ENCODE measurements at regions not wholly inside any gene's neighbourhood (a gene's known extent, or its start where the extent isn't known, plus 50 kb on each side); places are given as distances from the start of the nearest gene placed in this dataset.
A peak's percentile ranks its signal among the peaks of the same experiment; 100 is the strongest.
"Not testable (repeated sequence)": the region's sequence is repeated elsewhere in the genome, so short reads cannot be mapped to it uniquely, and the experiment has no call there.

GRCh38 chrX:121457096-121457495 lies 409.7 kb downstream of the GLUD2 start:
- DNase-seq, result no peak

GRCh38 chrX:121479406-121479805 lies 432.0 kb downstream of the GLUD2 start:
- DNase-seq, result peak; percentile 2

- DNase-seq, result no peak
Measured at GRCh38 chrX:121496966-121497365, 449.6 kb downstream of the GLUD2 start.

DNA sequence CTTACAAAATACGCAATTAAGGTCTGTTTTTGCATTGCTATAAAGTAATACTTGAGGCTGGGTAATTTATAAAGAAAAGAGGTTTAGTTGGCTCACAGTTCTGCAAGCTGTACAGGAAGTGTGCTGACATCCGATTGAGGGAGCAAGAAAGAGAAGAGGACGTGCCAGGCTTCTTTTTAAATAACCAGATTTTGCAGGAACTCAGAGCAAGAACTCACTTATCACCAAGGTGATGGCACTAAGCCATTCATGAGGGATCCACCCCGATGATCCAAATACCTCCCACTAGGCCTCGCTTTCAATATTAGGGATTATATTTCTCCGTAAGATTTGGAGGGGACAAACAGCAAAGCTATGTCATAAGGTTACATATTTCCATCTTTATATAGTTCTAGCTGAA lies 456.7 kb downstream of the GLUD2 start:
- DNase-seq, result peak; percentile 55

DNA sequence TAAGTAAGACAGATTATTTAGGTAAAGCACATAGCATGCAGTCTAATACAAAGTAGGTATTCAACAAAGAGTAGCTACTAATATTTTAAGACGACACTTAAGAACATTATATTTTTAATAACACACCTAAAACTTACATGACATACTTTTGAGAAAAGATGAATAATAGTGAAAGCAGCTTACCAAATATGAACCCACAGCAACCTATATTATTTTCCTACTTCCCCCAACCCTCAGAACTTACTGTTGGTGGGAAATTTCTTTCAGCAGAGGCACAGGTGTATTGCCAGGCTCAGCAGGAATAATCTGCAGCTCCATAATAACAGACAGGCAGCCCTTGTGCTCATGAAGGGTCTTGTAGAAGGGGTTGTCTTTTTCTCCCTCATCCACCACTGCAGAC lies 498.9 kb downstream of the GLUD2 start:
- DNase-seq, result no peak

GRCh38 chrX:121558886-121559285 lies 511.5 kb downstream of the GLUD2 start:
- DNase-seq, result no peak

DNA sequence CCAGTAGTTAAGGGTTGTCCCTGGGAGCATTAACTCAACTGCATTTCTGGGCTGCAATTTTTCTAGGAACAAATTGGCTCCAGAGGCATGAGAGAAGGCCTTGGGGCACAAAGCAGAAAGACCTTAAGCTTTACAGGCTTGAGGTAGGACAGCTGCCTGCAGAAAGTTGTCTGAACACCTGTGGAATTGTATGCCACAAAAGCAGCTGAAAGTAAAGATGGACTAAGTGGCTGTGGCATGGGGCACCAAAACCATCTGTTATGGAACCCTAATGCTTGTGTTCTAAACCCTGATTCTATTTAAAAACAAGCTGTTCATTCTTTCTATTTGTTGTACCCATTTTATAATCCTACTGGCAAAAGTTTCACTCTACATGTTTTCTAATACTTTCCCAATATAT lies 515.2 kb downstream of the GLUD2 start:
- no peak for DNase-seq

DNA sequence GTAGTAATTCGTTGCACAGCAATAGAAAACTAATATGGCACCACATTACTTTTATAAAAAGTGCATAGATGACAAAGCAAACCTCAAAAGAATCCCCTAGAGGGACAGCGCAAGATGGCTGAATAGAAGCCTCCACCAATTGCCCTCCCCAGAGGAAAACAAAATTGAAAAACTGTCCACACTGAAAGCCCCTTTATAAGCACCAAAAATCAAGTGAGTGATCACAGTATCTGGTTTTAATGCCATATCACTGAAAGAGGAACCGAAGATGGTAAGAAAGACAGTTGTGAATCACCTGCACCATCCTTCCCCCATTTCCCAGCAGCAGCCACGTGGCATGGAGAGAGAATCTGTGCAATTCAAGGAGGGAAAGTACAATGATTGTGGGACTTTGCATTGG lies 522.2 kb downstream of the GLUD2 start:
- DNase-seq, result no peak

- no peak for DNase-seq
Measured at GRCh38 chrX:121570072-121570841, 522.8 kb downstream of the GLUD2 start.

DNA sequence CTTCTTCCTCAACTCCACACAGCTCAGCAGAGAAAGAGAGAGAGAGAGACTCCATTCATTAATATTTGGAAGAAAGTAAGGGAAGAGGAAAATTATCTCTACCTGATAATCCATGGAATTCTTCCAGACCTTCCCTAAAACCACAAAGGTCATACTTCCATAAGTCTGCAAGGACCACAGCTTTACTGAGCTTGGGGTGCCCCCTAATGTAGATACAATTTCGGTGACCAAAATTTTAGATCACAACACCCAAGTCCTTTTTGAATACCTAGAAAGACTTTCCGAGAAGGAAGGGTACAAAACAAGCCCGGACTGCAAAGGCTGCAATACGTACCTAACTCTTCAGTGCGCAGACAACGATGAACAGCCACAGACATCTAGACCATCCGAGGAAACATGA lies 523.9 kb downstream of the GLUD2 start:
- no peak for DNase-seq

GRCh38 chrX:121574384-121574783 lies 527.0 kb downstream of the GLUD2 start:
- DNase-seq, result not testable (repeated sequence)

- peak; percentile 80 for DNase-seq
Measured at GRCh38 chrX:121579016-121579760, 531.8 kb downstream of the GLUD2 start.

DNA sequence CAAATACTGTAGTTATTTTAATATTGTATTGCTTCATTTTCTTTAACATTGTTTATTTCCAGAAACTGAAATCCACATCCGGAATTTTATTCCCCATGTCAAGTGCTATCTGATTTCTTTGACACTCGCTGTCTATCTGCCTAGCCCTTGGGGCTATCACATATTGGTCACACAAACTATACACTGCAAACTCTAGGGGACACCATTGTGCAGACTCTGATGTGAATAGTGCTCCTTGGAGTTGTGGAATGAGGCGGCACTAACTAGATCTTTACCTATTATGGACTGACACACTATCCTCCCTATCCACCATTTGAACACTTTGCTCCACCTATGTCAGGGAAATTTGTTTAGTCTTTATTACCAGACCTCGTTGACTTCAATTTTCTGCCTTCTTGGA lies 534.5 kb downstream of the GLUD2 start:
- no peak for DNase-seq

GRCh38 chrX:121585626-121586025 lies 538.2 kb downstream of the GLUD2 start:
- DNase-seq, result no peak

GRCh38 chrX:121592884-121593283 lies 545.5 kb downstream of the GLUD2 start:
- no peak for DNase-seq

DNA sequence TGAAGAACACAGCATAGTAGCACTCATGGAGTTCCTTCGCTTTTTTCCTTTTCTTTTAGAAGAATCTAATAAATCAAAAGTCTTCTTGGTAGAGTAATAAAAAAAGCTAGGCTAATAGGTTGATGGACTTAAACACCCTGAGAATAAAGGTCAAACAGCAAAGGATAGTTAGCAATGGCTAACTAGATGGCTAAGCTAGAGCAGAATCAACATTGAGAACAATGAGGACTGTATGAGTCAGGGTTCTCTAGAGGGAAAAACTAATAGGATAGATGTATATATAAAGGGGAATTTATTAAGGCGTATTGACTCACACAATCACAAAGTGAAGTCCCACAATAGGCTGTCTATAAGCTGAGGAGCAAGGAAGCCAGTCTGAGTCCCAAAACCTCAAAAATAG lies 550.9 kb downstream of the GLUD2 start:
- no peak for DNase-seq

DNA sequence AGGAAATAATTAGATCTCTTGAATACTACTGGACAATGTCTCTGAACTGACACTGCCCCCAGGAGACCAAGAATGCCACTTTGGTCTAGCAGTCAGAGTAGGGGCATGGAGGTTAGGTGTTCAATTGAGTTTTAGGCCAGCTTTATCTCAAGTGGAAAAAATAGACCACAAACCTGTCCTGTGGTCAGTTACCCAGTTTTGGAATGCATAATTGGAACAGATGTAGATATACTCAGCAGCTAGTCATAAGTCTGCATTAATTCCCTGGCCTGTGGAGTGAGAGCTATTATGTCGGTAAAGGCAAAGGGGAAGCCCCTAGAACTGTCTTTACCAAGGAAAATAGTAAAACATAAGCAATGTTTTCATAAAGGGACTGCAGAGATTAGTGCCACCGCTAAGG lies 587.7 kb downstream of the GLUD2 start:
- DNase-seq, result no peak

- no peak for DNase-seq
Measured at GRCh38 chrX:121639781-121640180, 592.4 kb downstream of the GLUD2 start.

DNA sequence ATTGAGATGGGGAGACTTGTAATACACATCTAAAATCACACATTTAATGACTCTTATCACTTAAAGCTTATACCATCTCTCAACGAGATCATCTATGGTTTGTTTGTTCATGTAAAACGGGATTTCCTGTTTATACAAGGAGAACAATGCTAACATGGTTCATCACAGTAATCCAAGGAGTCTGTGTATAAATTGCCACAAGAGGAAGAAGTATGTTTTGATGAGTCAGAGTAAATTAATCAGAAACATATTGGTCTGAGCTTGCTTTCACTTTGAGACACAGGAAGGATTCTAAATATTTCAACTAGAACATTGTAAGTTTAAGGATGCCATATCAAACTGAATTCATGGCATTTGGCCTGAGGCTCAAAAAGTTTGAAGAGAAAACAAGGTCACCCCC lies 594.1 kb downstream of the GLUD2 start:
- no peak for DNase-seq

DNA sequence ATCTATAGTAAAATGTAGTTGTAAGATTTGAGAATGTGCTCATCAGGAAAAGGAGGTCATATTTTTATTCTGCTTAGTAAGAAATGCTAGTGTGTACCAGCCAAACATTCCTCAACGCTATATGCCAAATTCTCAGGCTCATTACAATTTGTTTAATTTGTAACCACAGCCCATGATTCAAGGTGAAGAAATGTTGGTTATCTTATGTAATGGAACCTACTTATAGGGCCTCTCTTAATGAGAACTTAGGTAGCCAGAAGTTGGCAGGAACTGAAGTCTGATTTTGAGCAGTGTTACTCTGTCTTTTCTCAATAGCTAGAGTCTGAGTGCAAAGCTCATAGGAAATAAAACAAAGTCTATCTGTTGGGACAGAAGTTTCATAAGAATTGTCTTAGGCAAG lies 595.0 kb downstream of the GLUD2 start:
- no peak for DNase-seq

DNA sequence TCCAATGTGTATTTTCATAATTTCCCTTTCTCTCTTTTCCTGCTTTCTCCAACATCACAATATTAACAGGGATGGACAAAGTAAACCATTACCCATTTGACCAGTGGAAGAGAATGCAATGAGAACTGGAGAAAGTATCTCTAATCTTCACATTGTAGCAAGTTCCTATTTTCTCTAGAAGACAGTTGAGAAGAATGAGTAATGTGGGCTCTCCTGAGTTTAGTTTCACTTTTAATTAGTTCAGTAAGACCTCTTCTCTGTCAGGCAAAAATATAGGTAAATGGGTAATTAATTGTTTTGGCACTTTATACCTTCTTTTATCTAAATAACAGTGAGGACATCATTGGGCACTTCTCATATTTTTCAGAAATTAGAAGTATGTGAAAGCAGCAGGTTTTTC lies 602.0 kb downstream of the GLUD2 start:
- no peak for DNase-seq

DNA sequence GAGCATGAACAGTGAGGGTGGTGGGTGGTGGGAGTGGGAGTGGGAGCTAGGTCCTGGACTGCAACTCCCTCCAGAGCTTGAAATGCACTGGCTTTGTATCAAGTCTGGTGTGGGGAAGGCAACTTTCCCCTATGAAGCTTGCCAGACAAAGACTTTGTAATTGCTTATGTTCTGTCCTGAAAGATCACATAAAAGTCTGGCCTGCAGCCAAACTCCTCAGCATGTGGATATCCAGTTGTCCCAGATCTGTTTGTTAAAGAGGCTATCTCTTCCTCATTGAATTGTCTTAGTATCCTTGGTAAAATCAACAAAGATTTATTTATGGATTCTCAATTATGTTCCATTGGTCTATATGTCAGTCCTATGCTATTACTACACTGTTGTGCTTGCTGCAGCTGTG lies 607.9 kb downstream of the GLUD2 start:
- no peak for DNase-seq

DNA sequence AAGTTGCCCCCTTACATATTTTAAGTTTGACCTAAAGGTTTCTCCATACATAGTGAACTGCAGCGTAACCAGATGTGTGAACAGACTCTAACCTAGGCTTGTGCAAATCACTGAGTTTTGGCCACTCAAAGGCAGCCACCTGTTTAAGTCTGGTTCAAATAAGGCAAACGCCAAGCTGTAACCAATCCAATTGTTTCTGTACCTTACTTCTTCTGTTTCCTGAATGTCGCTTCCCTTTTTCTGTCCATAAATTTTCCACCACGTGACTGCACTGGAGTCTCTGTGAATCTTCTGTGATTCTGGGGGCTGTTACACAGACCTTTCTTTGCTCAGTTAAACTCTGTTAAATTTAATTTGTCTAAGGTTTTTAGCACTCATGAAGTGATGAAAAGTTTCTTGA lies 618.8 kb downstream of the GLUD2 start:
- no peak for DNase-seq

DNA sequence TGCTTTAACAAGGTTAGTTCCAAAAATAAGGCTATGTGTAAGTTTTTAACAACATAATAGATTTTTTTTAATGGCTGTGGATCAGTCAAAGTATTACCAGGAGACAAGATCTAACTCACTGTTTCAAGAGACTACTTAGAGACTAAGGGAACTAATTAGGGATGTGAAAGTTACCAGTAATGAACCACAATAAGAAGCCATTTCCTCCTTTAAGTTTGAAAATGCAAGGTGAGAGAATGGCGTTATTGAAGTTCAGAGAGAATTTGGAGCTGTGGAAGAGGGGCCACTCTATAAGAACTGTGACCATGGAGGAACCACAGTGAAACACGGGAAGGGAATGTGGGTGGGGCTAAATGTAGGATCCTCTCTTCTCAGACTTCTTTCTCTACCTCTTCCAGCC lies 624.2 kb downstream of the GLUD2 start:
- no peak for DNase-seq

DNA sequence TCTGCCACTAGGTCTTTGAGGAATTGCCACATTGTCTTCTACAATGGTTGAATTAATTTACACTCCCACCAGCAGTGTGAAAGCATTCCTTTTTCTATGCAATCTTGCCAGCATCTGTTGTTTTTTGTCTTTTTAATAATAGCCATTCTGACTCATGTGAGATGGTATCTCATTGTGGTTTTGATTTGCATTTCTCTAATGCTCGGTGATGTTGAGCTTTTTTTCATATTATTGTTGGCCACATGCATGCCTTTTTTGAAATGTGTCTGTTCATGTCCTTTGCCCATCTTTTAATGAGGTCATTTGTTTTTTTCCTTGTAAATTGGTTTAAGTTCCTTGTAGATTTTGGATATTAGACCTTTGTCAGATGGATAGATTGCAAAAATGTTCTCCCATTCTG lies 661.8 kb downstream of the GLUD2 start:
- DNase-seq, result not testable (repeated sequence)

Data from NCI-H82 (cell line).